ENCODE measurements at regions not wholly inside any gene's neighbourhood (a gene's known extent, or its start where the extent isn't known, plus 50 kb on each side); places are given as distances from the start of the nearest gene placed in this dataset.

- no peak for TF ChIP-seq EZH2phosphoT487 (IDR thresholded peaks at IDR 0.05; ENCODE audit: low read depth)
- no peak for TF ChIP-seq CTCF (IDR thresholded peaks at IDR 0.05; ENCODE audit: low read depth, low read length)
- no peaks in the 10 kb centered on the region for H3K4me1 ChIP-seq (ENCODE audit: low read length)
- H3K79me2 ChIP-seq (ENCODE audit: low read length): no peaks in the 10 kb centered on the region
- no peaks in the 10 kb centered on the region for H3K9me3 ChIP-seq (ENCODE audit: insufficient read depth, low read length)
- H3K4me3 ChIP-seq (ENCODE audit: low read length): no peak overlapping the region
- no peaks in the 10 kb centered on the region for H4K20me1 ChIP-seq (ENCODE audit: insufficient read depth, low read length)
- H3K4me2 ChIP-seq (ENCODE audit: low read length): no peak overlapping the region
- no peak overlapping the region for H3K9ac ChIP-seq (ENCODE audit: low read length)
- no peak overlapping the region for H3K27ac ChIP-seq (ENCODE audit: low read length)
- no peaks in the 10 kb centered on the region for H3K36me3 ChIP-seq (replicated peaks; ENCODE audit: low read depth, low read length)
- no peak overlapping the region for H2AFZ ChIP-seq (ENCODE audit: low read depth, low read length)
- H3K27me3 ChIP-seq (ENCODE audit: low read depth, low read length): 0 out of 2 replicates have a peak, but pooled peaks cover 5% of the 10 kb centered on the region
Observed at GRCh38 chr9:515665-516064, 301.0 kb downstream of the DOCK8 start.

GRCh38 chr9:517993-518392 is 303.3 kb downstream of the DOCK8 start:
- 0 out of 2 replicates have a peak, but pooled peaks cover 5% of the 10 kb centered on the region for H3K27me3 ChIP-seq (ENCODE audit: low read depth, low read length)
- H3K4me3 ChIP-seq (ENCODE audit: low read length): no peak overlapping the region
- H3K4me2 ChIP-seq (ENCODE audit: low read length): no peak overlapping the region
- H3K79me2 ChIP-seq (ENCODE audit: low read length): no peaks in the 10 kb centered on the region
- H3K9ac ChIP-seq (ENCODE audit: low read length): no peak overlapping the region
- H2AFZ ChIP-seq (ENCODE audit: low read depth, low read length): no peak overlapping the region
- H3K4me1 ChIP-seq (ENCODE audit: low read length): no peaks in the 10 kb centered on the region
- no peak for TF ChIP-seq EZH2phosphoT487 (IDR thresholded peaks at IDR 0.05; ENCODE audit: low read depth)
- TF ChIP-seq CTCF (IDR thresholded peaks at IDR 0.05; ENCODE audit: low read depth, low read length): no peak
- no peaks in the 10 kb centered on the region for H4K20me1 ChIP-seq (ENCODE audit: insufficient read depth, low read length)
- no peaks in the 10 kb centered on the region for H3K36me3 ChIP-seq (replicated peaks; ENCODE audit: low read depth, low read length)
- no peaks in the 10 kb centered on the region for H3K9me3 ChIP-seq (ENCODE audit: insufficient read depth, low read length)
- no peak overlapping the region for H3K27ac ChIP-seq (ENCODE audit: low read length)

- Histone ChIP-seq H2AFZ (ENCODE audit: low read depth, low read length) (no peak overlapping the region), H3K36me3 (replicated peaks; ENCODE audit: low read depth, low read length) (no peaks in the 10 kb centered on the region), H3K4me2 (ENCODE audit: low read length) (no peak overlapping the region), H4K20me1 (ENCODE audit: insufficient read depth, low read length) (no peaks in the 10 kb centered on the region), H3K4me3 (ENCODE audit: low read length) (no peak overlapping the region), H3K9ac (ENCODE audit: low read length) (no peak overlapping the region), H3K79me2 (ENCODE audit: low read length) (no peaks in the 10 kb centered on the region), H3K27ac (ENCODE audit: low read length) (no peak overlapping the region), H3K4me1 (ENCODE audit: low read length) (no peaks in the 10 kb centered on the region), H3K9me3 (ENCODE audit: insufficient read depth, low read length) (no peaks in the 10 kb centered on the region), H3K27me3 (ENCODE audit: low read depth, low read length) (0 out of 2 replicates have a peak, but pooled peaks cover 5% of the 10 kb centered on the region)
- no peak for TF ChIP-seq EZH2phosphoT487 (IDR thresholded peaks at IDR 0.05; ENCODE audit: low read depth)
- TF ChIP-seq CTCF (IDR thresholded peaks at IDR 0.05; ENCODE audit: low read depth, low read length): no peak
Observed at GRCh38 chr9:518540-518939, 303.9 kb downstream of the DOCK8 start.

- Histone ChIP-seq H2AFZ (ENCODE audit: low read depth, low read length) (no peak overlapping the region), H3K27ac (ENCODE audit: low read length) (no peak overlapping the region), H4K20me1 (ENCODE audit: insufficient read depth, low read length) (no peaks in the 10 kb centered on the region), H3K9me3 (ENCODE audit: insufficient read depth, low read length) (no peaks in the 10 kb centered on the region), H3K4me3 (ENCODE audit: low read length) (no peak overlapping the region), H3K79me2 (ENCODE audit: low read length) (no peaks in the 10 kb centered on the region), H3K9ac (ENCODE audit: low read length) (no peak overlapping the region), H3K4me1 (ENCODE audit: low read length) (no peaks in the 10 kb centered on the region), H3K36me3 (replicated peaks; ENCODE audit: low read depth, low read length) (no peaks in the 10 kb centered on the region), H3K4me2 (ENCODE audit: low read length) (no peak overlapping the region), H3K27me3 (ENCODE audit: low read depth, low read length) (0 out of 2 replicates have a peak, but pooled peaks cover 5% of the 10 kb centered on the region)
- TF ChIP-seq EZH2phosphoT487 (IDR thresholded peaks at IDR 0.05; ENCODE audit: low read depth) (no peak), CTCF (IDR thresholded peaks at IDR 0.05; ENCODE audit: low read depth, low read length) (no peak)
Observed at GRCh38 chr9:519579-519978, 304.9 kb downstream of the DOCK8 start.

Measured in OCI-LY3 (cell line).